OCI-LY1 (cell line): ENCODE measurements at regions not wholly inside any gene's neighbourhood (a gene's known extent, or its start where the extent isn't known, plus 50 kb on each side); places are given as distances from the start of the nearest gene placed in this dataset.

Experiments used
- H2AFZ ChIP-seq: fragments of 200-600 bp; sonication (generic), shearing (Covaris generic); 2 replicates; pipeline ENCODE4 v1.6.0; 2014; ENCODE audit warnings: antibody characterized with exemption, mild to moderate bottlenecking, low read length
- H3F3A ChIP-seq: fragments of 200-600 bp; sonication (generic), shearing (Covaris generic); 2 replicates; pipeline ENCODE4 v1.6.0; 2014; ENCODE audit warnings: mild to moderate bottlenecking, antibody characterized with exemption, low read length, moderate library complexity; ENCODE audit not compliant: insufficient read depth
- H3K27ac ChIP-seq: fragments of 200-600 bp; sonication (generic); 2 replicates; pipeline ENCODE4 v1.5.1; 2014; ENCODE audit warnings: low read length, mixed run types, mild to moderate bottlenecking, low read depth; ENCODE audit not compliant: poor library complexity, severe bottlenecking
- H3K27me3 ChIP-seq: fragments of 200-600 bp; sonication (generic); 2 replicates; pipeline ENCODE4 v1.6.0; 2014; ENCODE audit warnings: antibody characterized with exemption, mild to moderate bottlenecking, low read length, moderate library complexity; ENCODE audit not compliant: insufficient read depth
- H3K36me3 ChIP-seq: fragments of 200-600 bp; sonication (generic); 2 replicates; pipeline ENCODE4 v1.6.1; 2014; ENCODE audit warnings: mild to moderate bottlenecking, antibody characterized with exemption, low read length, moderate library complexity, mixed read lengths; ENCODE audit not compliant: insufficient read depth
- H3K4me1 ChIP-seq: fragments of 200-600 bp; sonication (generic); 2 replicates; pipeline ENCODE4 v1.5.1; 2014; ENCODE audit warnings: mild to moderate bottlenecking, low read length, moderate library complexity; ENCODE audit not compliant: insufficient read depth, severe bottlenecking
- H3K4me2 ChIP-seq: fragments of 200-600 bp; sonication (generic), shearing (Covaris generic); 2 replicates; pipeline ENCODE4 v1.6.1; 2014; ENCODE audit warnings: low read length
- H3K4me3 ChIP-seq: fragments of 200-600 bp; sonication (generic); 2 replicates; pipeline ENCODE4 v1.5.1; 2014; ENCODE audit warnings: low read length, low read depth, mild to moderate bottlenecking, mixed read lengths; ENCODE audit not compliant: poor library complexity, severe bottlenecking
- H3K79me2 ChIP-seq: fragments of 200-600 bp; shearing (Covaris generic); 2 replicates; pipeline ENCODE4 v1.6.1; 2016; ENCODE audit warnings: mixed run types, low read length, mixed read lengths; ENCODE audit not compliant: insufficient read depth
- H3K9ac ChIP-seq: fragments of 200-600 bp; sonication (generic), shearing (Covaris generic); 2 replicates; pipeline ENCODE4 v1.6.1; 2014; ENCODE audit warnings: mild to moderate bottlenecking, low read length, mixed read lengths
- H3K9me2 ChIP-seq: fragments of 200-600 bp; sonication (generic), shearing (Covaris generic); 2 replicates; pipeline ENCODE4 v1.6.1; 2014; ENCODE audit warnings: low read depth, mild to moderate bottlenecking, low read length, mixed read lengths
- H3K9me3 ChIP-seq: fragments of 200-600 bp; shearing (Covaris generic); 2 replicates; pipeline ENCODE4 v1.6.1; 2014; ENCODE audit warnings: low read length, mixed read lengths
- H4K20me1 ChIP-seq: fragments of 200-600 bp; sonication (generic), shearing (Covaris generic); 2 replicates; pipeline ENCODE4 v1.6.0; 2016; ENCODE audit warnings: mild to moderate bottlenecking, low read length; ENCODE audit not compliant: insufficient read depth
- CTCF ChIP-seq: fragments of 200-600 bp; sonication (generic), shearing (Covaris generic); IDR thresholded peaks from 2 replicates; pipeline ENCODE4 v1.5.1; 2017; ENCODE audit warnings: mild to moderate bottlenecking, antibody characterized with exemption, low read length, moderate library complexity, mixed read lengths
- EZH2 ChIP-seq: fragments of 200-600 bp; sonication (generic), shearing (Covaris generic); IDR thresholded peaks from 2 replicates; pipeline ENCODE4 v1.8.0; 2017; ENCODE audit warnings: borderline replicate concordance, mixed run types, mild to moderate bottlenecking, antibody characterized with exemption, low read length, moderate library complexity, mixed read lengths

GRCh38 chr7:121582258-121582657, 186.2 kb upstream of the FAM3C start:
- H3K27ac ChIP-seq: no peak overlapping the region
- no peaks in the 10 kb centered on the region for H3F3A ChIP-seq
- no peak overlapping the region for H3K9ac ChIP-seq
- no peaks in the 10 kb centered on the region for H3K36me3 ChIP-seq
- no peaks in the 10 kb centered on the region for H3K9me2 ChIP-seq
- no peak overlapping the region for H3K4me2 ChIP-seq
- no peaks in the 10 kb centered on the region for H3K9me3 ChIP-seq
- no peak overlapping the region for H3K4me3 ChIP-seq
- no peaks in the 10 kb centered on the region for H3K79me2 ChIP-seq
- no peaks in the 10 kb centered on the region for H3K27me3 ChIP-seq
- H2AFZ ChIP-seq: no peak overlapping the region
- no peak for TF ChIP-seq EZH2
- no peak for TF ChIP-seq CTCF
- no peaks in the 10 kb centered on the region for H3K4me1 ChIP-seq
- no peaks in the 10 kb centered on the region for H4K20me1 ChIP-seq

- Histone ChIP-seq H3K9ac (no peak overlapping the region), H2AFZ (no peak overlapping the region), H3K27me3 (no peaks in the 10 kb centered on the region), H3K36me3 (no peaks in the 10 kb centered on the region), H3K27ac (no peak overlapping the region), H3K4me3 (no peak overlapping the region), H3F3A (no peaks in the 10 kb centered on the region), H3K4me2 (no peak overlapping the region), H3K79me2 (no peaks in the 10 kb centered on the region), H3K9me2 (no peaks in the 10 kb centered on the region), H3K9me3 (no peaks in the 10 kb centered on the region), H3K4me1 (no peaks in the 10 kb centered on the region), H4K20me1 (no peaks in the 10 kb centered on the region)
- TF ChIP-seq EZH2 (no peak), CTCF (no peak)
Observed at GRCh38 chr7:121579639-121580038, 183.5 kb upstream of the FAM3C start.

- Histone ChIP-seq H3K9me3 (no peaks in the 10 kb centered on the region), H3K27ac (no peak overlapping the region), H3K27me3 (no peaks in the 10 kb centered on the region), H3K79me2 (no peaks in the 10 kb centered on the region), H2AFZ (no peak overlapping the region), H3K36me3 (no peaks in the 10 kb centered on the region), H3K4me2 (no peak overlapping the region), H3F3A (no peaks in the 10 kb centered on the region), H3K4me3 (no peak overlapping the region), H3K4me1 (no peaks in the 10 kb centered on the region), H3K9ac (no peak overlapping the region), H3K9me2 (no peaks in the 10 kb centered on the region), H4K20me1 (no peaks in the 10 kb centered on the region)
- TF ChIP-seq EZH2: no peak
- no peak for TF ChIP-seq CTCF
Observed at GRCh38 chr7:121578669-121579068, 182.6 kb upstream of the FAM3C start.
